ENCODE measurements at regions not wholly inside any gene's neighbourhood (a gene's known extent, or its start where the extent isn't known, plus 50 kb on each side); places are given as distances from the start of the nearest gene placed in this dataset.
"Not testable (repeated sequence)": the region's sequence is repeated elsewhere in the genome, so short reads cannot be mapped to it uniquely, and the experiment has no call there.

- FAIRE-seq = no peak
These were observed 216.8 kb upstream of the PROK2 start for GRCh38 chr3:72001758-72002157.

GRCh38 chr3:71998995-71999673, 214.2 kb upstream of the PROK2 start:
- no peak for FAIRE-seq

- no peak for FAIRE-seq
These were observed 212.2 kb upstream of the PROK2 start for GRCh38 chr3:71997066-71997653.

- no peak for FAIRE-seq
These were observed 210.0 kb upstream of the PROK2 start for GRCh38 chr3:71994906-71995305.

GRCh38 chr3:71994203-71994602, 209.3 kb upstream of the PROK2 start:
- FAIRE-seq = no peak

GRCh38 chr3:71991681-71992080, 206.7 kb upstream of the PROK2 start:
- no peak for FAIRE-seq

GRCh38 chr3:71991046-71991445, 206.1 kb upstream of the PROK2 start:
- no peak for FAIRE-seq

GRCh38 chr3:71990545-71990944, 205.6 kb upstream of the PROK2 start:
- FAIRE-seq = no peak

- FAIRE-seq = no peak
These were observed 204.2 kb upstream of the PROK2 start for GRCh38 chr3:71989165-71989564.

- no peak for FAIRE-seq
These were observed 202.9 kb upstream of the PROK2 start for GRCh38 chr3:71987828-71988227.

GRCh38 chr3:71987089-71987735, 202.3 kb upstream of the PROK2 start:
- FAIRE-seq = no peak

GRCh38 chr3:71986606-71987005, 201.7 kb upstream of the PROK2 start:
- no peak for FAIRE-seq

GRCh38 chr3:71984843-71985613, 200.1 kb upstream of the PROK2 start:
- FAIRE-seq = no peak

- FAIRE-seq = no peak
These were observed 198.7 kb upstream of the PROK2 start for GRCh38 chr3:71983694-71984093.

- not testable (repeated sequence) for FAIRE-seq
These were observed 197.7 kb upstream of the PROK2 start for GRCh38 chr3:71982506-71983258.

GRCh38 chr3:71979175-71979574, 194.2 kb upstream of the PROK2 start:
- no peak for FAIRE-seq

GRCh38 chr3:71978150-71978721, 193.3 kb upstream of the PROK2 start:
- FAIRE-seq = no peak

- no peak for FAIRE-seq
These were observed 192.6 kb upstream of the PROK2 start for GRCh38 chr3:71977525-71977924.

- no peak for FAIRE-seq
These were observed 190.6 kb upstream of the PROK2 start for GRCh38 chr3:71975573-71975972.

- no peak for FAIRE-seq
These were observed 189.8 kb upstream of the PROK2 start for GRCh38 chr3:71974786-71975185.

- no peak for FAIRE-seq
These were observed 188.5 kb upstream of the PROK2 start for GRCh38 chr3:71973274-71974030.

- FAIRE-seq = no peak
These were observed 187.1 kb upstream of the PROK2 start for GRCh38 chr3:71972031-71972430.
